ENCODE measurements at regions not wholly inside any gene's neighbourhood (a gene's known extent, or its start where the extent isn't known, plus 50 kb on each side); places are given as distances from the start of the nearest gene placed in this dataset.

GRCh38 chr1:218896202-218896601, 277.5 kb upstream of the LYPLAL1 start:
- Histone ChIP-seq H3K4me3 (ENCODE audit: low read depth, low read length) (no peak overlapping the region), H3K27ac (ENCODE audit: low read depth, low read length) (no peak overlapping the region), H3K9me3 (ENCODE audit: control insufficient read depth, insufficient read depth, low read length) (no peaks in the 10 kb centered on the region), H3K9ac (ENCODE audit: low read depth, low read length) (no peak overlapping the region), H3K4me1 (ENCODE audit: control insufficient read depth, insufficient read depth, low read length) (no peaks in the 10 kb centered on the region), H3K36me3 (ENCODE audit: control insufficient read depth, insufficient read depth, low read length) (no peaks in the 10 kb centered on the region), H3K27me3 (ENCODE audit: control insufficient read depth, insufficient read depth, low read length) (no peaks in the 10 kb centered on the region)

DNA sequence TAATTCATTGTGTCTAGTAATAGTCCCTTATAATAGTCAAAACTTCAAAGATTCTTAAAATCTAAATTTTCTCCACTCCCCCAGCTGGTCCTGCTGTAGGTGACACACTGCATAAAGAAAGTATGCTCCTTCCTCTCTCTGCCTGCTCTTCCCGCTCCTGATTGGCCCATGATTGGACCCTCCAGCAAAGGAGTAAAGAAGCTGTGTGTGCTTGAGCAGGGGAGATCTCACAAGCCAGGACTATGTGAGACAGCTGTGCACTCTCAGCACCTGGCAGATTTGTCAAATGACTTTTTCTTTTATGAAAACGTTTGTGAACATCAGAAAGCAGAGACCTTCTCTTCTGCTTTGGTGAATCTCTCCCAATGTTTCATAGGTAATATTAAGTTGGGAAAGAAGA, 274.8 kb upstream of the LYPLAL1 start:
- H3K36me3 ChIP-seq (ENCODE audit: control insufficient read depth, insufficient read depth, low read length): no peaks in the 10 kb centered on the region
- H3K9me3 ChIP-seq (ENCODE audit: control insufficient read depth, insufficient read depth, low read length): no peaks in the 10 kb centered on the region
- H3K27me3 ChIP-seq (ENCODE audit: control insufficient read depth, insufficient read depth, low read length): no peaks in the 10 kb centered on the region
- no peaks in the 10 kb centered on the region for H3K4me1 ChIP-seq (ENCODE audit: control insufficient read depth, insufficient read depth, low read length)
- H3K9ac ChIP-seq (ENCODE audit: low read depth, low read length): no peak overlapping the region
- no peak overlapping the region for H3K27ac ChIP-seq (ENCODE audit: low read depth, low read length)
- H3K4me3 ChIP-seq (ENCODE audit: low read depth, low read length): no peak overlapping the region

DNA sequence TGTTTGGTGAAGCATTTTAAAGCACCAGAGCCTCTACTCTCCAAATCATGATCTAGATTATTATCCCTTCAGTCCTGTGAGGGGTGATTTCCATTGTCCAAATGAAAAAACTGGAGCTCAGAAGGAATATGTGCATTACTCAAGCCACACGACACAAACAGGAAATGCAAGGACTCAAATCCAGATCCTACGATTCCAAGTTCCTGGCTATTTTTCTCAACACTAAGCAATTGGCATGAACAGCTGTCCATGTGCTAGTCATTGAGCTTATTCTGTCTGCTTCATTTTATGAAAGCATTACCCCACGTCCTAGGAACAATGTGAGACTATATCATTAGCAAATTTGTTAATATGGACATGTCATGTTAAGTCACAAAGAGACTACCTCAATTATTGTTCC, 273.1 kb upstream of the LYPLAL1 start:
- H3K27me3 ChIP-seq (ENCODE audit: control insufficient read depth, insufficient read depth, low read length): no peaks in the 10 kb centered on the region

DNA sequence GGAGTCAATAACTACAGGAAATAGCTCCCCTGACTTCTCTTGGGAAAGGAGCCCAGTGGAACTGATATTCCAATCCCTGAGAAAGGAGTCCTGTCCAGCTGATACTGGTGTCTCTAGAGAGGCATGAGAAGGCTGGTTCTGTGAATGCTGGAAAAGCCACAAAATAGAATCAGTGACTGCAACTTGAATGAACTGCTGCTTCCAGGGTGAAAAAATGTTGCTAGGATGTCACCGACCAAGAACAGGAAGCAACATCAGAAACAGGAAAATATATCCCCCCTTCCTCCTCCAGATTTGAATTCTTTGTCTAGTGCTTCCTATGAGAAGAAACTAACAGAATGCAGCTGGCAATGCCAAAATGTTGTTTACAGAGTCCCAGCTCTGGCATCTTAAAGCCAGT, 269.3 kb upstream of the LYPLAL1 start:
- Histone ChIP-seq H3K9ac (ENCODE audit: low read depth, low read length) (no peak overlapping the region), H3K27me3 (ENCODE audit: control insufficient read depth, insufficient read depth, low read length) (no peaks in the 10 kb centered on the region), H3K4me1 (ENCODE audit: control insufficient read depth, insufficient read depth, low read length) (no peaks in the 10 kb centered on the region), H3K4me3 (ENCODE audit: low read depth, low read length) (no peak overlapping the region), H3K9me3 (ENCODE audit: control insufficient read depth, insufficient read depth, low read length) (no peaks in the 10 kb centered on the region), H3K27ac (ENCODE audit: low read depth, low read length) (no peak overlapping the region), H3K36me3 (ENCODE audit: control insufficient read depth, insufficient read depth, low read length) (no peaks in the 10 kb centered on the region)

More for the DNA sequence above, 273.1 kb upstream of the LYPLAL1 start:
- no peaks in the 10 kb centered on the region for H3K36me3 ChIP-seq (ENCODE audit: control insufficient read depth, insufficient read depth, low read length)
- H3K4me1 ChIP-seq (ENCODE audit: control insufficient read depth, insufficient read depth, low read length): no peaks in the 10 kb centered on the region
- H3K4me3 ChIP-seq (ENCODE audit: low read depth, low read length): no peak overlapping the region
- no peak overlapping the region for H3K9ac ChIP-seq (ENCODE audit: low read depth, low read length)
- H3K9me3 ChIP-seq (ENCODE audit: control insufficient read depth, insufficient read depth, low read length): no peaks in the 10 kb centered on the region
- H3K27ac ChIP-seq (ENCODE audit: low read depth, low read length): no peak overlapping the region

DNA sequence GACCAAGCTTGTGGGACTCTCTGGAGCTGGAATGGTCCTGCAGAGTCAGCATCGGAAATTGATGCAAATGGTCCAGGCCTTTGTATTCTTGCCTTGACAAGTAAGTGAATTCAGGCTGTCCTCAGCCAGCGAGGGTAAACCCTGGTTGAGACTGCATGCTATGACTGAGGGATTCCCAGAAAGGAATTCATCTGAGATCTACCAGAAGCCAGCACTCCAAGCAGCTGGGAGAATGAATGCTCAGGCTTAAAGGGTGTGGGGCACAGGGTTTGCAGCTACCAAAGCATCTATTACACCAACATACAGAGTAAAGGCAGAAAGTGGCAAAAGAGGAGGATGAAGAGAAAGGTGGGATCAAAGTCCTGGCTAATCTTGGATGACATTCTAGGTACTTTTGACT, 257.0 kb upstream of the LYPLAL1 start:
- Histone ChIP-seq H3K27ac (ENCODE audit: low read depth, low read length) (no peak overlapping the region), H3K4me1 (ENCODE audit: control insufficient read depth, insufficient read depth, low read length) (no peaks in the 10 kb centered on the region), H3K36me3 (ENCODE audit: control insufficient read depth, insufficient read depth, low read length) (no peaks in the 10 kb centered on the region), H3K27me3 (ENCODE audit: control insufficient read depth, insufficient read depth, low read length) (no peaks in the 10 kb centered on the region), H3K4me3 (ENCODE audit: low read depth, low read length) (no peak overlapping the region), H3K9me3 (ENCODE audit: control insufficient read depth, insufficient read depth, low read length) (no peaks in the 10 kb centered on the region), H3K9ac (ENCODE audit: low read depth, low read length) (no peak overlapping the region; the same call in 1 of the 2 replicates)

DNA sequence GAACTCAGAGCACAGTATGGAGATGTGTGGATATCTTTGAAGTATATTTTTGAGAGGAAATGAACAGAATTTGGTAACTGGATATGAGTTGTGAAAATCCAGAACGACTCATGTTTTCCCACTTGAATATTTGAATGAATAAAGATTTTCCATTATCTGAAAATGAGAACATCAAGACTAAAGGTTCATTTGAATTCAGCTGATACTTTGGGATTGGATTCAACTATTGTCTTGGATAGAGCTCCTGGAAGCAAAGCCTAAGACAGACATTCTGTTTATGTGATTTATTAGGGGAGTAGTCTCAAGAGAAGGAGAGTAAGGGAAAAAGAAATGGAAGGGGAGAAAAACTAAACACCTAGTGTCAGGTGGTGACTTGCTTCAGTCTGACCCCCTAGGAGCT, 256.0 kb upstream of the LYPLAL1 start:
- no peaks in the 10 kb centered on the region for H3K36me3 ChIP-seq (ENCODE audit: control insufficient read depth, insufficient read depth, low read length)
- H3K9me3 ChIP-seq (ENCODE audit: control insufficient read depth, insufficient read depth, low read length): no peaks in the 10 kb centered on the region
- no peaks in the 10 kb centered on the region for H3K27me3 ChIP-seq (ENCODE audit: control insufficient read depth, insufficient read depth, low read length)
- no peak overlapping the region for H3K4me3 ChIP-seq (ENCODE audit: low read depth, low read length)
- H3K4me1 ChIP-seq (ENCODE audit: control insufficient read depth, insufficient read depth, low read length): no peaks in the 10 kb centered on the region
- no peak overlapping the region for H3K9ac ChIP-seq (ENCODE audit: low read depth, low read length)
- no peak overlapping the region for H3K27ac ChIP-seq (ENCODE audit: low read depth, low read length)

- Histone ChIP-seq H3K9ac (ENCODE audit: low read depth, low read length) (no peak overlapping the region), H3K4me1 (ENCODE audit: control insufficient read depth, insufficient read depth, low read length) (peaks cover 5% of the 10 kb centered on the region; the same call in 1 of the 2 replicates), H3K36me3 (ENCODE audit: control insufficient read depth, insufficient read depth, low read length) (no peaks in the 10 kb centered on the region), H3K9me3 (ENCODE audit: control insufficient read depth, insufficient read depth, low read length) (no peaks in the 10 kb centered on the region), H3K27ac (ENCODE audit: low read depth, low read length) (no peak overlapping the region), H3K4me3 (ENCODE audit: low read depth, low read length) (no peak overlapping the region), H3K27me3 (ENCODE audit: control insufficient read depth, insufficient read depth, low read length) (no peaks in the 10 kb centered on the region)
These were observed 247.9 kb upstream of the LYPLAL1 start for GRCh38 chr1:218925777-218926176.

DNA sequence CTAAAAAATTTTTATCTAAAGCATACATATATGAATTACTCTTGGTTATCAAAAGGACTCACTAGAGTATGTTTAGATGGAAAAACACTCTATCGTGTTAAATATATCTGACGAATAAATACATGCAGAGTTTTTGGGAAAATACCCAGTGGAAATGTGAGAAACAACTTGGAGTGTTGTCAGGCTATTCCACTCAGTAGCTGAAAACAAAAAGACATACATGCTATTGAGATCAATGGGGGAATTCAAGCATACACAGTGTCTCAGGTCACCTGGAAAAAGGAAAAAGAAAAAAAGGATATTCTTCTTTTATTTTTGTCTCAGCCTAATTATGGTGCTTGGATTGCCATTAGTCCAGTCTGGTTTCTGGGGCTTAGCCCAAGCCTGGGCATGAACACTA, 247.0 kb upstream of the LYPLAL1 start:
- H3K9ac ChIP-seq (ENCODE audit: low read depth, low read length): no peak overlapping the region
- no peak overlapping the region for H3K4me3 ChIP-seq (ENCODE audit: low read depth, low read length)
- no peaks in the 10 kb centered on the region for H3K27me3 ChIP-seq (ENCODE audit: control insufficient read depth, insufficient read depth, low read length)
- H3K9me3 ChIP-seq (ENCODE audit: control insufficient read depth, insufficient read depth, low read length): no peaks in the 10 kb centered on the region
- no peak overlapping the region for H3K27ac ChIP-seq (ENCODE audit: low read depth, low read length)
- H3K36me3 ChIP-seq (ENCODE audit: control insufficient read depth, insufficient read depth, low read length): no peaks in the 10 kb centered on the region
- H3K4me1 ChIP-seq (ENCODE audit: control insufficient read depth, insufficient read depth, low read length): peaks cover 5% of the 10 kb centered on the region; the same call in 1 of the 2 replicates

DNA sequence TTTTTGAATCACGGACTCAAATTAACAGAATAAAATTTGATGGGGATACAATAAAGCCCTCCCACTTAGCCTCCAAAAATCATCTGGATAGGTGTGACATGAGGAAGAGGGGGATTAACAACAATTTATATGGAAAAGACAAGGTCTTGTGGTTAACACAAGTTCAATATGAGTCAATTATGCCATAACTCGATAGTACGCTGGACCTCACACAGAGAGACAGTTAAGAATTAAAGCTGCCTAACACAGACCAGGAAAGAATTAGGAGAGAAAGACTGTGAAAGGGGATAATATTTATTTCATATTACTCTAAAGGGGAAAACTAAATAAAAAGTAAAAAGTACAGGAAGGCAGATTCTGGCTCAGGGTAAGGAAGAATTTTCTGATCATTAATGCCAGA, 243.7 kb upstream of the LYPLAL1 start:
- Histone ChIP-seq H3K36me3 (ENCODE audit: control insufficient read depth, insufficient read depth, low read length) (no peaks in the 10 kb centered on the region), H3K27ac (ENCODE audit: low read depth, low read length) (no peak overlapping the region), H3K9me3 (ENCODE audit: control insufficient read depth, insufficient read depth, low read length) (no peaks in the 10 kb centered on the region), H3K4me1 (ENCODE audit: control insufficient read depth, insufficient read depth, low read length) (peaks cover 5% of the 10 kb centered on the region; the same call in 1 of the 2 replicates), H3K27me3 (ENCODE audit: control insufficient read depth, insufficient read depth, low read length) (no peaks in the 10 kb centered on the region), H3K4me3 (ENCODE audit: low read depth, low read length) (no peak overlapping the region), H3K9ac (ENCODE audit: low read depth, low read length) (no peak overlapping the region)

- Histone ChIP-seq H3K9me3 (ENCODE audit: control insufficient read depth, insufficient read depth, low read length) (no peaks in the 10 kb centered on the region; the same call in 1 of the 2 replicates), H3K27ac (ENCODE audit: low read depth, low read length) (no peak overlapping the region), H3K27me3 (ENCODE audit: control insufficient read depth, insufficient read depth, low read length) (no peaks in the 10 kb centered on the region), H3K4me1 (ENCODE audit: control insufficient read depth, insufficient read depth, low read length) (peaks cover 4% of the 10 kb centered on the region; the same call in 1 of the 2 replicates), H3K4me3 (ENCODE audit: low read depth, low read length) (no peak overlapping the region), H3K9ac (ENCODE audit: low read depth, low read length) (no peak overlapping the region), H3K36me3 (ENCODE audit: control insufficient read depth, insufficient read depth, low read length) (no peaks in the 10 kb centered on the region)
These were observed 243.0 kb upstream of the LYPLAL1 start for GRCh38 chr1:218930472-218931241.

DNA sequence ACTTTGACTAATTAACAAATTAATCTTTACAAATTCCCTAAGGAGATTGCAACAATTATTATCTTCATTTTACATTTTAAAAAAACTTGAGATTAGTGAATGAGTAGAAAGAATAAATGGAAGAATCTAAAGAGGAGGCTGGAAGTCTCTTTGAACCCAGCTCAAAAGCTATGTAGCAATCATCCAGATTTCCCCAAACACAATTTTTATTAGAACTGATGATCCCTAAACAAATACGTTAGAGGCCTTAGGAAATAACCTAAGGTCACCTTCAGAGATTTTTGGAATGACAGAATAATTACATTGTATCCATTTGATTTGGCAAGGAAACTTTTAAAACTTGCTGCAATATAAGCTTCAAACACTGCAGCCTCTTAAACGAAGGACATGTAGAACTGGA, 242.4 kb upstream of the LYPLAL1 start:
- Histone ChIP-seq H3K27ac (ENCODE audit: low read depth, low read length) (no peak overlapping the region), H3K27me3 (ENCODE audit: control insufficient read depth, insufficient read depth, low read length) (no peaks in the 10 kb centered on the region), H3K4me3 (ENCODE audit: low read depth, low read length) (no peak overlapping the region), H3K36me3 (ENCODE audit: control insufficient read depth, insufficient read depth, low read length) (no peaks in the 10 kb centered on the region), H3K4me1 (ENCODE audit: control insufficient read depth, insufficient read depth, low read length) (no peaks in the 10 kb centered on the region), H3K9me3 (ENCODE audit: control insufficient read depth, insufficient read depth, low read length) (no peaks in the 10 kb centered on the region; the same call in 1 of the 2 replicates), H3K9ac (ENCODE audit: low read depth, low read length) (no peak overlapping the region)
